ENCODE measurements at regions not wholly inside any gene's neighbourhood (a gene's known extent, or its start where the extent isn't known, plus 50 kb on each side); places are given as distances from the start of the nearest gene placed in this dataset.

DNA sequence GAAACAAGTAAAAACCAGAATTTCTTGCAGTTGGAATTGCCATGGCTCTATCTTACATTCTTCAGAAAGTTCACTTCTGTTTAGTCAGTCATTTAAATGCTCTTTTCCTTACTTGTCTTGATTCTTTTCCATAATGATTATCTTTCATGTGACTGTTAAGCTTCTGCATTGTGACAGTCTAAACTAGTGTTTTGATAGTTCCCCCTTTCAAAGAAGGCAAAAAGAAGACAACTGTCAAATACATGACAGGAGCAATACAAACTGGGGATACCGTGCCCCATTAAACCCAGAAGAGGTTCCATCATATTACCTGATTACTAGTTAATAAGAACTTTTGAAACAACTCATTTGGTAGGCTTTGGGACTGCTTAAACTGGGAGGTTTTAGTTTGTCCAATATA is 476.2 kb downstream of the PCDH19 start:
- Histone ChIP-seq H3K4me3 (no peak overlapping the region), H3K27me3 (peaks cover 0 to 3% (median 0%) of the 10 kb centered on the region in 9 donors), H3K4me1 (no peaks in the 10 kb centered on the region), H3K36me3 (no peaks in the 10 kb centered on the region), H3K27ac (no peak overlapping the region), H3K9me3 (no peaks in the 10 kb centered on the region)
- DNase-seq (no peak), ATAC-seq (no peak)
- intact Hi-C loops (cut with DNase I) = no loop called here
- WGBS, 4 donors = 48 to 63% (median 57%) methylated on average over 1 of the region's 1 CpG
- TF ChIP-seq, protein P1, sequence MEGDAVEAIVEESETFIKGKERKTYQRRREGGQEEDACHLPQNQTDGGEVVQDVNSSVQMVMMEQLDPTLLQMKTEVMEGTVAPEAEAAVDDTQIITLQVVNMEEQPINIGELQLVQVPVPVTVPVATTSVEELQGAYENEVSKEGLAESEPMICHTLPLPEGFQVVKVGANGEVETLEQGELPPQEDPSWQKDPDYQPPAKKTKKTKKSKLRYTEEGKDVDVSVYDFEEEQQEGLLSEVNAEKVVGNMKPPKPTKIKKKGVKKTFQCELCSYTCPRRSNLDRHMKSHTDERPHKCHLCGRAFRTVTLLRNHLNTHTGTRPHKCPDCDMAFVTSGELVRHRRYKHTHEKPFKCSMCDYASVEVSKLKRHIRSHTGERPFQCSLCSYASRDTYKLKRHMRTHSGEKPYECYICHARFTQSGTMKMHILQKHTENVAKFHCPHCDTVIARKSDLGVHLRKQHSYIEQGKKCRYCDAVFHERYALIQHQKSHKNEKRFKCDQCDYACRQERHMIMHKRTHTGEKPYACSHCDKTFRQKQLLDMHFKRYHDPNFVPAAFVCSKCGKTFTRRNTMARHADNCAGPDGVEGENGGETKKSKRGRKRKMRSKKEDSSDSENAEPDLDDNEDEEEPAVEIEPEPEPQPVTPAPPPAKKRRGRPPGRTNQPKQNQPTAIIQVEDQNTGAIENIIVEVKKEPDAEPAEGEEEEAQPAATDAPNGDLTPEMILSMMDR (IDR thresholded peaks at IDR 0.05) = no peak
- TF ChIP-seq POLR2A (IDR thresholded peaks at IDR 0.05) = no peak

- H3K4me1 ChIP-seq = no peaks in the 10 kb centered on the region
- TF ChIP-seq, protein P1 (IDR thresholded peaks at IDR 0.05) = no peak
- no peak for TF ChIP-seq POLR2A (IDR thresholded peaks at IDR 0.05)
- intact Hi-C loops (cut with DNase I) = no loop called here
- no peaks in the 10 kb centered on the region for H3K27me3 ChIP-seq
- ATAC-seq = no peak
- DNase-seq = no peak
- H3K9me3 ChIP-seq = no peaks in the 10 kb centered on the region
- H3K27ac ChIP-seq = no peak overlapping the region
- 32 to 63% (median 35%) methylated on average over 2 of the region's 2 CpGs for WGBS, 4 donors
- H3K36me3 ChIP-seq = no peaks in the 10 kb centered on the region
- H3K4me3 ChIP-seq = no peak overlapping the region
Measured at GRCh38 chrX:99914635-99915034, 495.4 kb downstream of the PCDH19 start.

GRCh38 chrX:99913611-99914010 is 496.5 kb downstream of the PCDH19 start:
- Histone ChIP-seq H3K4me3 (no peak overlapping the region), H3K36me3 (no peaks in the 10 kb centered on the region), H3K4me1 (no peaks in the 10 kb centered on the region), H3K27ac (no peak overlapping the region), H3K9me3 (no peaks in the 10 kb centered on the region), H3K27me3 (no peaks in the 10 kb centered on the region)
- DNase-seq = no peak
- ATAC-seq = no peak
- no peak for TF ChIP-seq POLR2A (IDR thresholded peaks at IDR 0.05)
- TF ChIP-seq, protein P1 (IDR thresholded peaks at IDR 0.05) = no peak
- WGBS, 4 donors = 65 to 74% (median 71%) methylated on average over 5 of the region's 5 CpGs
- intact Hi-C loops (cut with DNase I) = no loop called here

GRCh38 chrX:99909946-99910345 is 500.1 kb downstream of the PCDH19 start:
- intact Hi-C loops (cut with DNase I) = no loop called here
- TF ChIP-seq, protein P1 (IDR thresholded peaks at IDR 0.05) = no peak
- no peak for TF ChIP-seq POLR2A (IDR thresholded peaks at IDR 0.05)
- 45 to 58% (median 50%) methylated on average over 1 of the region's 1 CpG for WGBS, 4 donors

More at GRCh38 chrX:99909946-99910345, 500.1 kb downstream of the PCDH19 start:
- Histone ChIP-seq H3K36me3 (no peaks in the 10 kb centered on the region), H3K4me3 (no peak overlapping the region), H3K9me3 (no peaks in the 10 kb centered on the region), H3K27ac (no peak overlapping the region), H3K27me3 (no peaks in the 10 kb centered on the region), H3K4me1 (no peaks in the 10 kb centered on the region)
- ATAC-seq = no peak
- no peak for DNase-seq
